ENCODE measurements at regions not wholly inside any gene's neighbourhood (a gene's known extent, or its start where the extent isn't known, plus 50 kb on each side); places are given as distances from the start of the nearest gene placed in this dataset.

- DNase-seq: no peak
Measured at GRCh38 chr4:110967936-110968335, 345.1 kb upstream of the PITX2 start.

DNA sequence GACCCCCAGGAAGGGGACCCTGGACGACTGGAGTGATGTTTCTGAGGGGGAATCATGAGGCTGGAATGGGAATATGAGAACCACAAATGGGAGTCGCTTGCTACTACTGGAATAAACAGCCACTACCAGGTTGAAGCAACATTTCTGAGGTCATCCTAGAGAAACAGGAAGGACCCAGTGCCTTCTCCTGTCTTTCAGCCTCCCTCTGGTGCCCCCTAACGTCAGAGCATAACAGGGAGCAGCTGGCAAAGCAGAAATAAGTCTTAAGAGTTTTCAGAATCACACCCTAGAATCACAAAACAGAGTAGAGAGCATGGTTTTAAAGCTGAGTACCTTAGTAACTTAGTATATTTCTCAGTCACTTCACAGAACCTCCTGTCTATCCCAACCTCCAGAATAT, 347.8 kb upstream of the PITX2 start:
- no peak for DNase-seq

DNA sequence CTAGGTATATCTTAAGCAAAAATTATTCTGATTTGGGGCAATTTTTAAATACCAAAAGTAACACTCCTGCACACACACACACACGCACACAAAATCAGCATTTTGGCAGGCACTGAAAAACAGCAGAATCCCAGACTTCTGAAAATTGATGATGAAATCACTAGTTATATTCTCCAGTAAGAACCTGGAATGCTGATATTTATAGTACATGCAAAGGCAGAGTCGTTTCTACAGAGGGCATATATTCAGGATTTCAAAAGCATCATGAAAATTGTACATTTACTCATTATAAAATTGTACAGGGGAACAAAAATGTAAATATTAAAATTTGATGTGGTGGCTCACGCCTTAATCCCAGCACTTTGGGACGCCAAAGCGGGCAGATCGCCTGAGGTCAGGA, 352.5 kb upstream of the PITX2 start:
- no peak for DNase-seq

DNA sequence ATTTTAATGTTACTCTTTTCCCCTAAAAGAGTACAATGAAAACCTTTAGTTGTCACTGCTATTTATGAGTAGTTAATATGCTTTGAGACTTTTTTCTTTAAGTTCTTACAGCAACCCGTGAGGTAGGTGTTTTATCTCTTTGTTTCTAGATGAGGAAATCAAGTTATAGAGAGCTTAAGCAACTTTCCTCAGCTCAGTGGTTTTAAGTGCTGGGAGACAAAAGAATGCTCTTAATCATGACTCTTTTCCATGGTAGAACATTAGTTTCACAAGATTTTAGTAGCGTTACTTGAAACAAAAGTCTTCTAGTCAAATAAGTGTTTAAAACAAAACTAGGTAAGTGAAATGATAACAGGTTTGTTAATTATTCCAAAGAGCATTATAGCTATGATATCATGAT, 354.7 kb upstream of the PITX2 start:
- DNase-seq: no peak

GRCh38 chr4:110978761-110979160, 355.9 kb upstream of the PITX2 start:
- no peak for DNase-seq

DNA sequence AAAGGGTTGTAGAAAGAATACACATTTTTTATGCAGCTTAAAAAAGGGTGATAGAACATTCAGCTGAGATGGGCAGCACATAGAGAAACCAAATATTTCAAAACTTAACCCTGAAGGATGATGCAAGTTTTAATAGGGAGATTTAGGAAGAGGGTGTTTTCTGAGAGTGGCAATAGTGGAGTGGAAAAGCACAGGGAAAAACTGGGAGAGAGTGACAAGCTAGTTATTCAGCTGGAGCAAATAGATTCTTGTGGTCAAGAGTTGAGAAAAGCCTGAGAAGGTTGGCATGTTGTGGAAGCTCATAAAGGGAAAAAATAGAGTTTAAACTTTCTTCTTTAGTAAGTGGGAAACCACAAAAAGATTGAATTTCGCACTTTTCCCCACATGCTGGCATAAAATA, 359.6 kb upstream of the PITX2 start:
- DNase-seq: no peak

GRCh38 chr4:110988722-110989121, 365.8 kb upstream of the PITX2 start:
- peak; percentile 25 for DNase-seq

- no peak for DNase-seq
Measured at GRCh38 chr4:110989125-110989524, 366.2 kb upstream of the PITX2 start.

- no peak for DNase-seq
Measured at GRCh38 chr4:110994781-110995180, 371.9 kb upstream of the PITX2 start.

- no peak for DNase-seq
Measured at GRCh38 chr4:110998320-110998719, 375.4 kb upstream of the PITX2 start.

DNA sequence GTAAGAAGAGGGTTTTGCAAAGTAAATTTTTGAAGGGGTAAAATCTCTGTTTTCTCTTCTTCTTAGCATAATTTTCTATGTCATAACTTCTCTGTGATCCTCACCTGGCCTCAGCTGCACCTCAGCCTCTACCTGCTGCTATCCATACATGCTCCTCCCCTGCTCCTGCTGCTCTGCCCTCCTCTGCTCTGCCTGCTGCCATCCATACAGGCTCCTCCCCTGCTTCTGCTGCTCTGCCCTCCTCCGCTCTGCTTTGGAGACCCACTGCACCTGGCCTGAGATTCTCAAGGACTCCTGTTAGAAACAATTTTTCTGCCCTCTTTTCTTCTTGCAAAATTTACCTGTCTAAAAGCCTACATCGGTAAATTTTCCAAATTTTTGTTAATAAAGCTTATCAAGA, 388.6 kb upstream of the PITX2 start:
- DNase-seq: no peak

- DNase-seq: no peak
Measured at GRCh38 chr4:111013846-111014245, 391.0 kb upstream of the PITX2 start.

DNA sequence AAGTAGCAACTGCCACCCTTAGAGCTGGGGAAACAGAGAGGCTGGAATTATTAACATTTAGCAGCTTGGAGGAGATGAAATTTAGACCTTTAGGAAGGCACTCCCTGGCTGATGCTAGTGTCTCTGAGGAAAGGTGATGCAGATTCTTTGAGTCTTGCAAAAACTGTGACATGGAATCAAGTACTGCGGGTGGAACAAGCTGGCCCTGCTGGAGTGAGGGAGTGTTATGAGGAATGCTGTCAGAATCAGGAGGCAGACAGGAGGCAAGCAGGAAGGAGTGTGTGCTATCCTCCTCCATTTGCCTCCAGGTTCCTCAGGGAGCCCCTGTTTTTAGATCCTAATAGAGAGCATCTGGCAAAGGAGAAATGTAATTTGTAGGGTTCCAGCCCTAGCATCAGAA, 391.7 kb upstream of the PITX2 start:
- no peak for DNase-seq

- no peak for DNase-seq
Measured at GRCh38 chr4:111016416-111016815, 393.5 kb upstream of the PITX2 start.

- no peak for DNase-seq
Measured at GRCh38 chr4:111018216-111018615, 395.3 kb upstream of the PITX2 start.

DNA sequence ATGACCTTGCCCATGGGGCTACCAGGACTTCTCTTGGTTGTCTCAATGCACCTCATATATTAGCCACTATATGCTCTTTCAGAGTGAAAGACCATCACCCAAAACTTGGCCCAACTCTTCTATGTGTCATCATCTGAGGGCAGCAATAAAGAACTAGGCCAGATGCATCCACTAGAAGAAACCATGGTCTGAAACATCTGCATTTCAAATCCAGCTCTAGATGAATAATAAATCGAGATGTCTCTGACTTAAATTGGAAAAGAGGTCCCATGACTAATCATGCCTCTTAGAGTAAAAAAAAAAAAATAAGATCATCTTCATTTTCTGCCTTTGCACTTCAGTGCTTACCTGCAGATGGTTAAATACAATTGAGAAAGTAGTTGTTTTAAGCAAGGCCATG, 397.6 kb upstream of the PITX2 start:
- DNase-seq: no peak

- DNase-seq: no peak
Measured at GRCh38 chr4:111020961-111021360, 398.1 kb upstream of the PITX2 start.

DNA sequence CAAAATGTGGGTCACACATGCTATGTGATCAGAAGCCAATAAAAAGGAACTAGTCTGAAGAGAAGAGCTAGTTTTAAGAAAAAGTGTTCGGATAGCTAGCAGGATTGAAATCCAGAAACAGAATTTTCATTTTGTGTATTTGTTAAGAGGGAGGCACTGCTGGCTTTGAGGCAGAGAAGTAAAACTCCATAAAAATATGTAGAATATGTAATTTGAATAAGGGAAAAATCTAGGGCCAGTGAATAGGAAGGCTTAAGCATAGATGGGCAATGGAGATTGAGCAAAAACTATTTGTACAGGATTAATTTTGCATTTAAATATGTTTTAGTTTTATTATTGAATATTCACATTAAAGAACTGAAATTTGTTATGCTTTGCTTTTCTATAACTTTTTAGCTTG, 399.9 kb upstream of the PITX2 start:
- DNase-seq: no peak

- DNase-seq: no peak
Measured at GRCh38 chr4:111027526-111027925, 404.6 kb upstream of the PITX2 start.

DNA sequence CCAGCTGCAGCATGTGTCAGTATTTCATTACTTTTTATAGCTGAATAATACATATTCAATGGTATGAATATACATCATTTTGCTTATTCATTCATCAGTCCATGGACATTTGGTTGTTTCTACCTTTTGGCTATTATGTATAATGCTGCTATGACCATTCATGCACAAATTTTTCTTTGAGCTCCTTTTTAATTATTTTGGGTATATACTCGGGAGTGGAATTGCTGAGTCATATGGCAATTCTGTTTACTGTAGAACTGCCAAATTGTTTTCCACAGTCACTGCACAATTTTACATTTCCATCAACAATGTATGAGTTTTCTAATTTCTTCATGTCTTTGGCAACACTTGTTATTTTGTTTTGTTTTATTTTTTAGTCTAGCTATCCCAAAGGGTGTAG, 405.9 kb upstream of the PITX2 start:
- no peak for DNase-seq

- DNase-seq: no peak
Measured at GRCh38 chr4:111031001-111031579, 408.2 kb upstream of the PITX2 start.

GRCh38 chr4:111031596-111031995, 408.7 kb upstream of the PITX2 start:
- DNase-seq: no peak

- DNase-seq: no peak
Measured at GRCh38 chr4:111037591-111038360, 414.9 kb upstream of the PITX2 start.

DNA sequence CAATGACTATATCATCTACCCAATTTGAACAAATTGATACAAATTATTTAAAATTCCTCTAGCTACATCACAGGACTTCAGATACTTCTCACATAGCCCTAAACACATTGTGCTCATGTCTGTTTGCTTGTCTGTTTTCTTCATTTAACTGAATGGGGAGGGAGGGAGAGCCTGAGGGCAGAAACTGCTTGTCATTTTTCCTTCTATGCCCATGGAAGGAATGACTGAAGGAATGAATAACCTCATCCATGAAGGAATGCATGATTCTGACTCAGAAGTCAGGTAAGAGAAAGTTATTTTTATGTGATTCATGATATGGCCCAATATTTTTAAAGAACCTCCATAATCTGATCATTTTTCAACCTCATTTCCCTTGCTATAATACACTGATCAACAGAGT, 418.0 kb upstream of the PITX2 start:
- no peak for DNase-seq

- DNase-seq: no peak
Measured at GRCh38 chr4:111043286-111043685, 420.4 kb upstream of the PITX2 start.

Data from right hindlimb (tissue), 1 donor.